Ureter (tissue), 1 donor: ENCODE measurements at regions not wholly inside any gene's neighbourhood (a gene's known extent, or its start where the extent isn't known, plus 50 kb on each side); places are given as distances from the start of the nearest gene placed in this dataset.

Experiments used
- DNase-seq: peaks from one replicate; pipeline ENCODE4 v3.0.0-alpha.2; 2020; ENCODE audit warnings: low spot score
- donor health status: DM: yes; HTN: yes; CAD: no.

GRCh38 chr18:27899893-27900292 lies 277.0 kb downstream of the CDH2 start:
- no peak for DNase-seq

- DNase-seq = no peak
Measured at GRCh38 chr18:27894746-27895145, 282.2 kb downstream of the CDH2 start.

DNA sequence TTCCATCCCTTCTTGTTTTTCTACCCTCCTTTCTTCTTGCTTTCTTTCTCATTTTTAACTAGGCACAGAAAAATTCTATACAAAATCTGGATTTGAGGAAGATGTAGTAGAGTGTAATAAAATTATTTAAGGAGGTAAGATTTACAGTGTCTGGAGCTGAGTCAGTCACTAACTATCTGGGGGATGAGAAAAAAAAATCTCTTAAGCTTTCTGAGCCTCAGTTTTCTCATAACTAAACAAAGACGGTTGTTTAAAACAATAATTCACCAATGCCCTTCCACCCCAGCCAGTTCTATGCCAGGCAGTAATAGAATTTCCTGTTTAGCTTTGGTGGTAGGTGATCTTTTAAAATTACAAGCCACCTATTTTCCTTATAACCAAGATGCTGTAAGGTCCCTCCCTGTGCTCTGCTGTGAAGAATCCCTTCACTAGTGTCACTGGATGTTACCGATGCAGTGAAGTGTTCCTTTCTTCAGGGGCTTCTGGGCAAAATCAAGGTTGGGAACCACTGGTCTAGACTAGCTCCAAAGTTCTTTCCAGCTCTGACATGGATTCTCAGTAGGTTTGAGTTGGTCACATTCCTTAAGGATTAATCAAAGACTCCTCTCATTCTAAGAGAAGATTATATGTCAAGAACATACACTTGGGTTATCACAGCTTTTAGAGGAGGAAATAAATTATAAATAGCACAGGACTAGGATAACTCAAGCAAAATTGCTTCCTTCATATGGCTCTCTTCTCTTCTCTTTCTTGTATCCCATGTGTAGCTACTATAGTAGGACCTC lies 289.0 kb downstream of the CDH2 start:
- no peak for DNase-seq

GRCh38 chr18:27887287-27887686 lies 289.6 kb downstream of the CDH2 start:
- DNase-seq = no peak

DNA sequence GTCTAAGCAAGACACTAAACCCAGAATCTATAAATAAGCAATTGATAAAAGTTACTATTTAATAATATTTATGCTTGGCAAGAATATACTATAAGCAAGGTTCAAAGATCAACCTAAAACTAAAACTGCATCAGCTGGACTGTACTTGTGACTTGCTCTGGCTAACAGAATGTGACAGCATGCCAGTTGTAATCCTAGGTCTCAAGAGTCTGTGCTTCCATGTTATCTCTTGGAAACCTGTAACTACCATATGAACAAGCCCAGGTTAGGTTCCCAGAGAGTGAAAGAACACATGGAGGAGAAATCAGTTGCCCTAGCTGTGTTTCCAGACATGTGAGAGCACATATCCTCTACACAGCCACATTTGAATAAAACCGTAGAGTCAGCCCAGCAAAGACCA lies 297.4 kb downstream of the CDH2 start:
- no peak for DNase-seq

GRCh38 chr18:27871726-27872125 lies 305.2 kb downstream of the CDH2 start:
- no peak for DNase-seq

- DNase-seq = no peak
Measured at GRCh38 chr18:27869735-27870134, 307.2 kb downstream of the CDH2 start.

DNA sequence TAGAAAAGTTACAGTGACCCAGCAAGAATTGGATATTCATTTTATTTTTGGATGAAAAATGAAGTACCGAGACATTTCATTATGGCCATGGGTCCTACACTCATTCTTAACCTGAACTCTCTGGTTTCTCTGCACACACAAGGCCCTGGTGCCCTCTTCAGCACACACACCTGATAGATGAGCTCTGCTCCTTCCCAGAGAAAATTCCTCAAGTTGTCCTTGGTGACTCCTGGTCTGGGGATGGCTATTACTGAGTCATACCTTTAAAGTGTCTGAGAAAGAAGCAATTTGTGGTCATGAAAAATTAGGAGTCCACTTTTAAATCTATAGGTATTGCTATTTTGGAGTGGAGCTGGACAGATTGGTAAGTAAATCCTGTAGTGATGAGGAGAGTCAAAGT lies 311.5 kb downstream of the CDH2 start:
- no peak for DNase-seq

- no peak for DNase-seq
Measured at GRCh38 chr18:27863780-27864430, 313.0 kb downstream of the CDH2 start.

DNA sequence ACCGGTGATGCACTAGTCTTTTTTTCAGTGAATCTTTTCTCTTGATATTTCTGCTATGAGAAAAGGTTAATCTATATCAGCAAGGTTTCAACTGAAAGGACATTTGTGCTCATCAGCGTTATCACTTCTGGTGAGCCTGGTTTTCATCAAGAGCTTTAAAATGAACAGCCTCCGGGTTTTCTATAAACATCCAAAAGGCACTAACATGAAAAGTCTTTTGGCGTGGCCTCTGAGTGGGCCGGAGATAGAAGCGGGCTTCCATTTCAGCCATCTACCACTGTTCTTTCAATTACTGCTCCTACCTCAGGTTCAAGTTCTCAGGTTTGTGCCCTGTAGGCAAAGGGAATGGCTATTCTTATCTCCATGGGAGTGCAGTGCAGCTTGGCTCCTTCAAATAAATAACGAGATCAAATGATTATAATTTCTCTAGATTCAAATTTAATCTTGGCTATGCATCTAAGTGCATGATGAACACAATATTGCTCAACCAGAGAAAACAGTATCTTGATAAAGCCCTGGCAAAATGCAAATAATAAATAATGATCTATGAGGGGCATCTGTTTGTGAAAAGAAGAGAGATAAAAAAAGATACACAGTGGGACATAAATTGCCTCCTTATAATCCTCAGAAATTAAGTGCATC lies 314.8 kb downstream of the CDH2 start:
- no peak for DNase-seq

DNA sequence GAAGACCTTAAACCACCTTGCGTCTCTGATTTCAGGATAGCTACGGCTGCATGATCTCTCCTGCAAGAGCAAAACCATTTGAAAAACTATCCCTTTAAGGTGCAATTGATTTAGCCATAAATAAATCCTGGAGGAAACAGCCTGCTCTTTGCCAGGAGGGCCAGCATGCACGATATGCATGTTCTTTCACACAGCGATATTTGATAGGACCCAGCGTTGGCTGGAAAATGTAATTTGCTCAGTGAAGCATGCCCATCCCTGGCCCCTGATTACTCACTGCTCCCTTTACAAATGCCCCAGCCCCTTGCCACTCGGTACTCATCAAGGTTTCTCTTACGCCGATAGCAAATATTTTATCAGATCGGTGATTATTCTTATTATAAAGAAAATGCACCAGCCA lies 315.4 kb downstream of the CDH2 start:
- no peak for DNase-seq

DNA sequence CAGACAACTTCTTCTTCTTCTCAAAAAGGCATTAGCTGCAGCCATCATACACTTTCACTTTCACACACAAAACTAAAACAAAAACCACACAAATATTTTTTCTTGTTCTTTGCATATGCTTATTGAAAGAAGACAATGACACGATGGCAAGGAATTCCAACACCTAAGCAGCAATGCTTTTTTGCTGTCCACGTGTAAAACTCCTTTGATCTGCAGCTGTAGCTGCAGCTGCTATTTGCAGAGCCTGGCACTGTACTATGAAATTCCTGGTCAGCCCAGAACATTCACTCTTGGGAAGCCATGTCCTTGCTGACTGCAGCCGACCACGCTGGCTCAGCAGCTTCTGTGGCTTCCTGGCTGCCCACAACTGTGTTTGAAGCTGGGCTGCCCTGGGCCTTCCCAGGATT lies 316.2 kb downstream of the CDH2 start:
- DNase-seq = no peak

DNA sequence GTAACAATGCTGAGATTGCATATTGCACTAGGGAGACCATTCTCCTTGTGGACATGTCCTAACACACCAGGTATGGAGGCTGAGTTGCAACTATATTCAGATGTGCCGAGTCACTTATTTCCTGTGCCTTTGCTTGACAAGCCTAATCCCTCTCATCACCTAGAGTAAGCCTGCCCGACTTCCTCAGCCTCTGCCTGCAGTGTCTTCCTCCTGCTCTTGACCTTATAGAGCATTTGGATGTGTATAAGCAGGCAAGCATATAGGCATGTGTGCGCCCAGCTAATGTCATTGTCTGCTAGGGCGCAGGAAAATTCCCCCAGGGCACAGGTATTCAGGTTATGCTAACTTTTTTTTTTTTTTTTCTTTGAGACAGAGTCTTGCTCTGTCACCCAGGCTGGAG lies 316.9 kb downstream of the CDH2 start:
- no peak for DNase-seq

DNA sequence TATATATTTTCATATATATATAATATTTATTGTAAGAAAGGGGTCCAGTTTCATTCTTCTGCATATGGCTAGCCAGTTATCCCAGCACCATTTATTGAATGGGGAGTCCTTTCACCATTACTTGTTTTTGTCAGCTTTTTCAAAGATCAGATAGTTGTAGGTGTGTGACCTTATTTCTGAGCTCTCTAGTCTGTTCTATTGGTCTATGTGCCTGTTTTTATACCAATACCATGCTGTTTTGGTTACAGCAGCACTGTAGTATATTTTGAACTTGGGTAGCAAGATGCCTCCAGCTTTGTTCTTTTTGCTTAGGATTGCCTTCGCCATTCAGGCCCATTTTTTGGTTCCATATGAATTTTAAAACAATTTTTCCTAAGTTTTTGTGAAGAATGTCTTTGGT lies 320.1 kb downstream of the CDH2 start:
- DNase-seq = no peak

GRCh38 chr18:27855486-27855885 lies 321.4 kb downstream of the CDH2 start:
- DNase-seq = no peak

GRCh38 chr18:27854631-27855030 lies 322.3 kb downstream of the CDH2 start:
- DNase-seq = no peak

- no peak for DNase-seq
Measured at GRCh38 chr18:27848336-27848735, 328.6 kb downstream of the CDH2 start.

GRCh38 chr18:27847412-27847811 lies 329.5 kb downstream of the CDH2 start:
- DNase-seq = no peak

GRCh38 chr18:27845897-27846296 lies 331.0 kb downstream of the CDH2 start:
- DNase-seq = no peak

GRCh38 chr18:27843783-27844777 lies 332.9 kb downstream of the CDH2 start:
- DNase-seq = no peak

GRCh38 chr18:27839141-27839540 lies 337.8 kb downstream of the CDH2 start:
- DNase-seq = no peak

GRCh38 chr18:27838225-27838624 lies 338.7 kb downstream of the CDH2 start:
- no peak for DNase-seq
